Keratinocyte (primary cell): ENCODE measurements at regions not wholly inside any gene's neighbourhood (a gene's known extent, or its start where the extent isn't known, plus 50 kb on each side); places are given as distances from the start of the nearest gene placed in this dataset.

ENCODE experiments used
- DNase-seq: peaks from one replicate; pipeline ENCODE4 v3.0.0-alpha.2; 2011; ENCODE audit warnings: low read depth, missing footprints, low spot score
- FAIRE-seq: peaks from 2 replicates; lab custom pipeline; 2011; peaks lifted over from hg19 to GRCh38; lab: Jason Lieb, UNC
- H2AFZ ChIP-seq: 2 replicates; pipeline ENCODE4 v1.6.0; 2012; ENCODE audit warnings: low read length, control low read depth, inconsistent platforms; ENCODE audit not compliant: control insufficient read depth
- H3K27ac ChIP-seq: 2 replicates; pipeline ENCODE4 v1.5.1; 2011; ENCODE audit warnings: low read length; ENCODE audit not compliant: control insufficient read depth, insufficient read depth
- H3K27me3 ChIP-seq: 3 replicates; pipeline ENCODE4 v1.6.0; 2011; ENCODE audit warnings: low read length; ENCODE audit not compliant: control insufficient read depth, insufficient read depth; ENCODE audit errors: extremely low read depth
- H3K36me3 ChIP-seq, 2 experiments: 2 replicates in 1 of 2; 3 replicates in 1 of 2; pipeline ENCODE4 v1.5.1; 2011; ENCODE audit warnings: low read length in 2 of 2, mild to moderate bottlenecking in 1 of 2; ENCODE audit not compliant: control insufficient read depth in 2 of 2, insufficient read depth in 2 of 2; ENCODE audit errors: extremely low read depth in 1 of 2
- H3K4me1 ChIP-seq: 3 replicates; pipeline ENCODE4 v1.5.1; 2011; ENCODE audit warnings: low read length; ENCODE audit not compliant: control insufficient read depth, insufficient read depth; ENCODE audit errors: extremely low read depth
- H3K4me2 ChIP-seq: 3 replicates; pipeline ENCODE4 v1.6.0; 2011; ENCODE audit warnings: low read depth, low read length; ENCODE audit not compliant: control insufficient read depth, insufficient read depth; ENCODE audit errors: extremely low read depth
- H3K4me3 ChIP-seq, 3 experiments: fragments of 200-600 bp in 1 of 3; sonication (generic) in 1 of 3; 2 replicates in 2 of 3; 3 replicates in 1 of 3; pipeline ENCODE4 v1.5.1; 2011 to 2016; ENCODE audit warnings: low read length in 3 of 3, mild to moderate bottlenecking in 3 of 3, control low read depth in 2 of 3, inconsistent platforms in 1 of 3, low read depth in 1 of 3, mixed read lengths in 1 of 3, mixed run types in 1 of 3, moderate library complexity in 1 of 3; ENCODE audit not compliant: control insufficient read depth in 2 of 3, insufficient read depth in 2 of 3; ENCODE audit errors: extremely low read depth in 1 of 3
- H3K79me2 ChIP-seq: 2 replicates; pipeline ENCODE4 v1.6.0; 2012; ENCODE audit warnings: low read length; ENCODE audit not compliant: control insufficient read depth, insufficient read depth
- H3K9ac ChIP-seq: 3 replicates; pipeline ENCODE4 v1.6.0; 2011; ENCODE audit warnings: low read length; ENCODE audit not compliant: control insufficient read depth, insufficient read depth; ENCODE audit errors: extremely low read depth
- H3K9me1 ChIP-seq: 3 replicates; pipeline ENCODE4 v1.6.0; 2011; ENCODE audit warnings: low read length; ENCODE audit not compliant: control insufficient read depth, insufficient read depth; ENCODE audit errors: extremely low read depth
- H3K9me3 ChIP-seq: 2 replicates; pipeline ENCODE4 v1.5.1; 2012; ENCODE audit warnings: low read depth, low read length; ENCODE audit not compliant: control insufficient read depth
- H4K20me1 ChIP-seq: 3 replicates; pipeline ENCODE4 v1.6.0; 2011; ENCODE audit warnings: low read length; ENCODE audit not compliant: control insufficient read depth, insufficient read depth; ENCODE audit errors: extremely low read depth
- CTCF ChIP-seq, 3 experiments: IDR thresholded peaks in 1 of 3; conservative IDR thresholded peaks in 1 of 3; optimal IDR thresholded peaks in 1 of 3; 2 replicates in 2 of 3; 3 replicates in 1 of 3; pipeline versions ENCODE3 to v1.5.1; 2011; ENCODE audit warnings: low read length in 3 of 3, mild to moderate bottlenecking in 3 of 3, moderate library complexity in 2 of 3, control low read depth in 1 of 3, inconsistent platforms in 1 of 3; ENCODE audit not compliant: insufficient read depth in 2 of 3; ENCODE audit errors: extremely low read depth in 1 of 3
- EZH2 ChIP-seq: IDR thresholded peaks from one replicate; pipeline ENCODE4 v1.6.1; 2012; ENCODE audit warnings: inconsistent platforms, mild to moderate bottlenecking, low read length, moderate library complexity
- dilution Hi-C: fragments of 300-500 bp; cut with MboI; formaldehyde crosslinking; loops from one replicate; pipeline ENCODE4 v1.7.0; 2020; ENCODE audit warnings: low sequenced_read_pairs; ENCODE audit not compliant: extremely low pct_ligation_motif_present

DNA sequence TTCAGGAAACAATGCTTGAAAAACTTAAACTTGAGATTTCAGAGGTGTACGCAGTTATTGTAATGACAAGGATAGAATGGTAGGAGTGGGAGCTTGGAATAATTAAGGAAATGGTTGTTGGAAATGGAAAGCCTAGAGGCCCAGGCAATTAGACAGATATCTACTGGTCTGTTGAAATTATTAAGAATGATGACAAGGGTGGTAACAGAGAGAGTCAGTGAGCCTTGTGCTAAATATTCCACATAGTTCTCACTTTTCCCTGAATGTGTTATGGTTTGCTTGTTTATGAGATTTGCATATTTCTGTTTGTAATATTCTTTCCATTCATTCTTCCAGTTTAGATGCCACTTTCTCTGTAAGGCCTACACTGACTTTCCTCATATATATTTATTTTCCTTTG, 66.0 kb upstream of the ATP2B1 start:
- Histone ChIP-seq H3K9me3 (no peaks in the 10 kb centered on the region), H3K9me1 (no peaks in the 10 kb centered on the region), H3K27ac (no peak overlapping the region), H3K27me3 (no peaks in the 10 kb centered on the region), H3K36me3 (no peaks in the 10 kb centered on the region), H3K4me3 (no peak overlapping the region), H2AFZ (no peak overlapping the region), H3K79me2 (no peaks in the 10 kb centered on the region), H4K20me1 (no peaks in the 10 kb centered on the region), H3K4me2 (no peak overlapping the region), H3K4me1 (peaks cover 31% of the 10 kb centered on the region), H3K9ac (no peak overlapping the region)
- dilution Hi-C loops = no loop called here
- FAIRE-seq (no peak), DNase-seq (no peak)
- TF ChIP-seq CTCF (optimal IDR thresholded peaks at IDR 0.05 in 1 of 3, IDR thresholded peaks at IDR 0.05 in 1 of 3, conservative IDR thresholded peaks at IDR 0.05 in 1 of 3; ENCODE audit: extremely low read depth in 1 of 3, insufficient read depth in 2 of 3, low read length in 3 of 3) = no peak
- no peak for TF ChIP-seq EZH2

GRCh38 chr12:89770391-89770790, 61.8 kb upstream of the ATP2B1 start:
- DNase-seq (no peak), FAIRE-seq (no peak)
- no peaks in the 10 kb centered on the region for H3K36me3 ChIP-seq
- no peak overlapping the region for H2AFZ ChIP-seq
- dilution Hi-C loops = no loop called here
- no peaks in the 10 kb centered on the region for H4K20me1 ChIP-seq
- H3K9ac ChIP-seq = no peak overlapping the region
- peaks cover 29% of the 10 kb centered on the region for H3K4me1 ChIP-seq
- no peaks in the 10 kb centered on the region for H3K79me2 ChIP-seq
- no peak overlapping the region for H3K4me2 ChIP-seq
- no peaks in the 10 kb centered on the region for H3K9me1 ChIP-seq
- H3K27me3 ChIP-seq = no peaks in the 10 kb centered on the region
- no peaks in the 10 kb centered on the region for H3K9me3 ChIP-seq
- TF ChIP-seq EZH2 (no peak), CTCF (optimal IDR thresholded peaks at IDR 0.05 in 1 of 3, IDR thresholded peaks at IDR 0.05 in 1 of 3, conservative IDR thresholded peaks at IDR 0.05 in 1 of 3; ENCODE audit: extremely low read depth in 1 of 3, insufficient read depth in 2 of 3, low read length in 3 of 3) (no peak)
- no peak overlapping the region for H3K27ac ChIP-seq
- H3K4me3 ChIP-seq = no peak overlapping the region
